Right atrium auricular region (tissue), 2 donors: ENCODE measurements at regions not wholly inside any gene's neighbourhood (a gene's known extent, or its start where the extent isn't known, plus 50 kb on each side); places are given as distances from the start of the nearest gene placed in this dataset.
"Not testable (repeated sequence)": the region's sequence is repeated elsewhere in the genome, so short reads cannot be mapped to it uniquely, and the experiment has no call there.

Experiments
- DNase-seq: peaks from one replicate; pipeline ENCODE4 v3.0.0-alpha.2; 2019; ENCODE audit warnings: low spot score
- H3K27ac ChIP-seq, 2 donors: fragments of 200-600 bp; sonication (generic); 1 replicate in 1 of 2; 2 replicates in 1 of 2; pipeline ENCODE4 v1.5.1; 2016 to 2019
- H3K27me3 ChIP-seq, 2 donors: fragments of 200-600 bp; sonication (generic); one replicate each; pipeline versions ENCODE4 v1.5.1 to v1.6.0; 2017 to 2019
- H3K36me3 ChIP-seq: fragments of 200-600 bp; sonication (generic); one replicate; pipeline ENCODE4 v1.5.1; 2016
- H3K4me1 ChIP-seq, 2 donors: fragments of 200-600 bp; sonication (generic); one replicate each; pipeline versions ENCODE4 v1.5.1 to v1.6.0; 2017 to 2019
- H3K4me3 ChIP-seq, 2 donors: fragments of 200-600 bp; sonication (generic); 1 replicate in 1 of 2; 2 replicates in 1 of 2; pipeline ENCODE4 v1.5.1; 2017 to 2019; ENCODE audit warnings: mild to moderate bottlenecking in 1 of 2, moderate library complexity in 1 of 2
- H3K9me3 ChIP-seq, 2 donors: fragments of 200-600 bp; sonication (generic); one replicate each; pipeline ENCODE4 v1.5.1; 2019
- TF ChIP-seq, protein P1 (sequence below), 2 donors: fragments of 200-600 bp; sonication (generic); IDR thresholded peaks; one replicate each; pipeline ENCODE4 v1.5.1; 2019; ENCODE audit warnings: antibody characterized with exemption in 2 of 2

DNA sequence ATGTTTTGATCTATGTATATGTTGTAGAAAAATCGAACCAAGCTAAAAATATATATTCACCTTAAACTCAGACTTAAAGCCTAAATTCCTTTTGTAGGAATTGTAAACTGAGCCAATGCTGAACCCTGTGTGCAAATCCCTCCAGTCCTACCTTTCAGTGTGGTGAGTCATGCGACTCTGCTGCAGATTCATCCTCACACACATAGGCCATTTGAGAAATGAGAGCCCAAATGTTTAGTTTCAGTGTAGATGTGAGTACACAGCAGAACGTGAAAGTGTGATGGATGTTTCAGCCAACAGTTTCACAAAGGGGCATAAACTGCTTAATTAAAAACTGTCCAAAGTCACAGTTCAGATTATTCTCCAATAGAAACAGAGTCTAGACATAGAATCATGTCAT is 193.2 kb downstream of the CDH19 start:
- TF ChIP-seq, protein P1, sequence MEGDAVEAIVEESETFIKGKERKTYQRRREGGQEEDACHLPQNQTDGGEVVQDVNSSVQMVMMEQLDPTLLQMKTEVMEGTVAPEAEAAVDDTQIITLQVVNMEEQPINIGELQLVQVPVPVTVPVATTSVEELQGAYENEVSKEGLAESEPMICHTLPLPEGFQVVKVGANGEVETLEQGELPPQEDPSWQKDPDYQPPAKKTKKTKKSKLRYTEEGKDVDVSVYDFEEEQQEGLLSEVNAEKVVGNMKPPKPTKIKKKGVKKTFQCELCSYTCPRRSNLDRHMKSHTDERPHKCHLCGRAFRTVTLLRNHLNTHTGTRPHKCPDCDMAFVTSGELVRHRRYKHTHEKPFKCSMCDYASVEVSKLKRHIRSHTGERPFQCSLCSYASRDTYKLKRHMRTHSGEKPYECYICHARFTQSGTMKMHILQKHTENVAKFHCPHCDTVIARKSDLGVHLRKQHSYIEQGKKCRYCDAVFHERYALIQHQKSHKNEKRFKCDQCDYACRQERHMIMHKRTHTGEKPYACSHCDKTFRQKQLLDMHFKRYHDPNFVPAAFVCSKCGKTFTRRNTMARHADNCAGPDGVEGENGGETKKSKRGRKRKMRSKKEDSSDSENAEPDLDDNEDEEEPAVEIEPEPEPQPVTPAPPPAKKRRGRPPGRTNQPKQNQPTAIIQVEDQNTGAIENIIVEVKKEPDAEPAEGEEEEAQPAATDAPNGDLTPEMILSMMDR (IDR thresholded peaks at IDR 0.05): no peak
- DNase-seq: no peak
- Histone ChIP-seq H3K9me3 (peaks cover 0 to 4% of the 10 kb centered on the region in 2 donors), H3K4me1 (no peaks in the 10 kb centered on the region), H3K27ac (no peak overlapping the region), H3K27me3 (no peaks in the 10 kb centered on the region), H3K36me3 (no peaks in the 10 kb centered on the region), H3K4me3 (no peak overlapping the region)

DNA sequence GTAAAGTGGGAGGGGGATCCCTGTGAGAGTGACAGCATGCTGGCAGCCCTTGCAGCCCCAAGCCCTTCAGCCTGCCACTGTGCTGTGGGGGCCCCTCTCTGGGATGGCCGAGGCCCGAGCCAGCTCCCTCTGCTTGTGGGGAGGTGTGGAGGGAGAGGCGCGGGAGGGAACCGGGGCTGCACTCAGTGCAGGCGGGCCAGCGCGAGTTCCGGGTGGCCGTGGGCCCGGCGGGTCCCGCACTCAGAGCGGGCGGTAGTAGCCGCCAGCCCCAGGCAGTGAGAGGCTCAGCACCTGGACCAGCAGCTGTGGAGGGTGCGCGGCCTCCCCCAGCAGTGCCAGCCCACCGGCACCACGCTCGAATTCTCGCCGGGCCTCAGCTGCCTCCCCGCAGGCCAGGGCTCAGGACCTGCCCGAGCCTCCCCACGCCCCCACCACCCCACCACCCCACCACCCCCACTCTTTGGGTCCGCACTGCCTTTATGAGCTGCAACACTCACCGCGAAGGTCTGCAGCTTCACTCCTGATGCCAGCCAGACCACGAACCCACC is 208.1 kb downstream of the CDH19 start:
- H3K27ac ChIP-seq: no peak overlapping the region
- TF ChIP-seq, protein P1 (IDR thresholded peaks at IDR 0.05): no peak
- H3K4me1 ChIP-seq: no peaks in the 10 kb centered on the region
- no peaks in the 10 kb centered on the region for H3K36me3 ChIP-seq
- H3K9me3 ChIP-seq: peaks cover 0 to 4% of the 10 kb centered on the region in 2 donors
- H3K4me3 ChIP-seq: no peak overlapping the region
- no peak for DNase-seq
- no peaks in the 10 kb centered on the region for H3K27me3 ChIP-seq

- Histone ChIP-seq H3K4me1 (no peaks in the 10 kb centered on the region), H3K27ac (no peak overlapping the region), H3K4me3 (no peak overlapping the region), H3K27me3 (no peaks in the 10 kb centered on the region), H3K9me3 (peaks cover 0 to 4% of the 10 kb centered on the region in 2 donors), H3K36me3 (no peaks in the 10 kb centered on the region)
- TF ChIP-seq, protein P1 (IDR thresholded peaks at IDR 0.05): no peak
- no peak for DNase-seq
These were observed 210.4 kb downstream of the CDH19 start for GRCh38 chr18:66393463-66393862.

DNA sequence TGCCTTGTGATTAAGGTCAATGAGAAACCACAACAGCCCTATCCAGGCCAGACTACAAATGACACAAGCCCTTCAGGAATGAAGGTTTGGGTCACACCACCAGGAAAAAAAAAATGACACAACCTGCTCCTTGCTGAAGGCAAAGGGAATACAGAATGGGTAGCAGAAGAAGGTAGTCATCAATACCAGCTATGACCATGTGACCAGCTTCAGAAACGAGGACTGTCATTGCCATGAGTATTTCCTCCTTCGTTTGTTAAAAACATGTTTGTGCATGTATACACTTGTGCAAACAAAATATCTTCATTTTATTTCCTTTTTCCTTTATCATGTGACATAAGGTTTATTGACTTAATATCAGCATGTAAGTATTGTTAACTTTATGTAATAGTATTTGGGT is 226.6 kb downstream of the CDH19 start:
- no peak for DNase-seq
- no peak overlapping the region for H3K4me3 ChIP-seq
- TF ChIP-seq, protein P1 (IDR thresholded peaks at IDR 0.05): no peak
- H3K9me3 ChIP-seq: no peaks in the 10 kb centered on the region
- H3K27ac ChIP-seq: no peak overlapping the region
- no peaks in the 10 kb centered on the region for H3K36me3 ChIP-seq
- no peaks in the 10 kb centered on the region for H3K27me3 ChIP-seq
- no peaks in the 10 kb centered on the region for H3K4me1 ChIP-seq

GRCh38 chr18:66375391-66375790 is 228.5 kb downstream of the CDH19 start:
- H3K36me3 ChIP-seq, H3K4me1 ChIP-seq, H3K9me3 ChIP-seq, DNase-seq, H3K27ac ChIP-seq, H3K4me3 ChIP-seq, H3K27me3 ChIP-seq: not testable (repeated sequence)

DNA sequence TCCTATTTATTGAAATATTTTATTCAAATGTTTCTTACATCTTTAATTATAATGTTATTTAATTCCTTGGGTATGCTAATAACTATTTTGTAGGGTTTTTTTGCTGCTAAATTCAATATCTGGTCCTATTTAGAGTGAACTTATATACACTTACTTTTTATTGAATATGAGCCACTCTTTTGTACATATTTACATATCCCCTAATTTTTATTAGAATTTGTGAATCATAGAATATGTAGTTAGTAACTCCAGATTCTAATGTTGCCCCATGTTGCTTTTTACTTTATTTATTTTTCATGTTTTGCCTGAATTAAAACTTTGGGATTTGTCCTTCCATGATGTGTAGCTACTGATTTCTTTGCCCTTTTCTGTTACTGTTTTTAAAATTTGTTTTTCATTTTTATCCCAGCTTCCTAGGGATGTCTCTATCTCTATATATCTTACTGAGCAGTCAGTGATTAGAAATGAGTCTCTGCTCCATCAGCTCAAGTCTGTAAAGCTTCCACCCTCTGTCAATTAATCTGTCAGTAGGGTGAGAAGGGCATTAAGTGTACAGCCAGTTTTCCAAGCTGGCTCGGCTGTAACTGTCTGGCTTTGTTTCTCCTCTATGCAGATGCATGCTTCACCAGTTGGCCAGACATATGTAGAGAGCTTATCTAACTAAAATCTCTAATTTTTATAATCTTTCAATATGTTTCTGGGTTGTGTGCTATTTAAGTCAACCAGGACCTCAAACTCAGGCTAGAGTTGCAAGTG is 256.9 kb downstream of the CDH19 start:
- H3K4me3 ChIP-seq: no peak overlapping the region
- H3K4me1 ChIP-seq: no peaks in the 10 kb centered on the region
- DNase-seq: no peak
- no peaks in the 10 kb centered on the region for H3K27me3 ChIP-seq
- TF ChIP-seq, protein P1 (IDR thresholded peaks at IDR 0.05): no peak
- no peaks in the 10 kb centered on the region for H3K36me3 ChIP-seq
- H3K9me3 ChIP-seq: no peaks in the 10 kb centered on the region
- no peak overlapping the region for H3K27ac ChIP-seq
